LNCaP clone FGC (cell line): ENCODE measurements at regions not wholly inside any gene's neighbourhood (a gene's known extent, or its start where the extent isn't known, plus 50 kb on each side); places are given as distances from the start of the nearest gene placed in this dataset.

Experiments used
- DNase-seq: peaks from one replicate; pipeline ENCODE4 v3.0.0-alpha.2; 2011; ENCODE audit warnings: low read depth
- H3K4me3 ChIP-seq: 2 replicates; pipeline ENCODE4 v1.5.1; 2011; ENCODE audit warnings: mild to moderate bottlenecking, low read depth, low read length, control low read depth
- TF ChIP-seq, protein P1 (sequence below): IDR thresholded peaks from 2 replicates; pipeline ENCODE4 v1.5.1; 2012; ENCODE audit warnings: mild to moderate bottlenecking; ENCODE audit not compliant: control insufficient read depth, insufficient read depth; ENCODE audit errors: extremely low read depth

DNA sequence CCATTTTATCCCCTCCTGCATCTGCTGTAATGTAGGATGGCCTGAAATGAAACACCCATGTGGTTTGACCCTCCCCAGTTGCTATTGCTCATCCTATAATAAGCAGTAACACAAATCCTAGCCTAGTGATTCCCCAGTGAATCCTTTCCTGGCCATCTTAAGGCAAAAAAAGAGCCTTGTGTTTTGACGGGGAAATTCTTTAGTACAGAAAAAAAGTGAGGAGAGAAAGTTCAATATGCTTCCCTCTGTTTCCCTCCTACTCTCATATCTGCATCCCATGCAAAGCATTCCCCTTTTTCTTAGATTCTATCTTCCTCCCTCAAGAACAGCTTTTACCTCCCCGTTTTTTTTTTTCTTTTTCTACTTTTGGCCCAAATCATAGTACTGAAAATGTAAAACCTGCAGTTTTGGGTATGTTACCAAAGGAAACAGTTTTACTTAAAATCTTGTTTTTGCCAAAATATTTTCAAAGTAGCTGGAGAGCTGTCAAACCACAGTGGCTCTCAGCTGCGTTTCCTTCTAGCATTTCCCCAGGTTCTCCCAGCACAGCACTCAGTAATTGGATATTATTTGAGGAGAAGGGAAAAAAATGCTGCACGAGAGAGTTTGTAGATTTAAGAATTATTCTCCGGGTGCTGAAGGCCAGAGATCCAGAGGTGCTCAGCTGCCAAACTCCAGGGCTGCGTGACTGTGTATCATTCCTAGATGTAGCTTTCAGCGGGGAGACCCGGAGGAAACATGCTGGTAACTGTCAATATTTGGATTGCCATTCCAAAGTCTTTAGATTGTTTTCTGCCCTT is 321.4 kb downstream of the NPR3 start:
- DNase-seq: no peak
- TF ChIP-seq, protein P1, sequence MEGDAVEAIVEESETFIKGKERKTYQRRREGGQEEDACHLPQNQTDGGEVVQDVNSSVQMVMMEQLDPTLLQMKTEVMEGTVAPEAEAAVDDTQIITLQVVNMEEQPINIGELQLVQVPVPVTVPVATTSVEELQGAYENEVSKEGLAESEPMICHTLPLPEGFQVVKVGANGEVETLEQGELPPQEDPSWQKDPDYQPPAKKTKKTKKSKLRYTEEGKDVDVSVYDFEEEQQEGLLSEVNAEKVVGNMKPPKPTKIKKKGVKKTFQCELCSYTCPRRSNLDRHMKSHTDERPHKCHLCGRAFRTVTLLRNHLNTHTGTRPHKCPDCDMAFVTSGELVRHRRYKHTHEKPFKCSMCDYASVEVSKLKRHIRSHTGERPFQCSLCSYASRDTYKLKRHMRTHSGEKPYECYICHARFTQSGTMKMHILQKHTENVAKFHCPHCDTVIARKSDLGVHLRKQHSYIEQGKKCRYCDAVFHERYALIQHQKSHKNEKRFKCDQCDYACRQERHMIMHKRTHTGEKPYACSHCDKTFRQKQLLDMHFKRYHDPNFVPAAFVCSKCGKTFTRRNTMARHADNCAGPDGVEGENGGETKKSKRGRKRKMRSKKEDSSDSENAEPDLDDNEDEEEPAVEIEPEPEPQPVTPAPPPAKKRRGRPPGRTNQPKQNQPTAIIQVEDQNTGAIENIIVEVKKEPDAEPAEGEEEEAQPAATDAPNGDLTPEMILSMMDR: no peak
- H3K4me3 ChIP-seq: no peak overlapping the region

DNA sequence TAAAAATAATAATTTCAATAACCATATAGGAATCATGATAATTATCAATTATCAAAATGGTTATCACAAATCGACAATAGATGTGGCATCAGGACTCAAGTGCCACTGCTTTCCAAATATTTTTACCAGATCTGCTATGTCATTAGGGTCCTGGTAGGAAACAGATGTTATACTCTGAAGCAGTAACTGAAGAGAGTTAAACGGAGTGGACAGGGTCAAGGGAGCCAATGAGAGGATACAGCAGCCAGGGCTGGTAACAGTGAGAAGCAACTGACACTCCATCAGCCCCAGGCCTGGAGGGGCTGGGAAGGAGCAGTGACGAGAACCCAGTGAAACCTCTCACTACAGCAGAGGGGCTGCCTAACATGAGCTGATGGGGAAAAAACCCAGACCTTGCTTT is 322.4 kb downstream of the NPR3 start:
- no peak for DNase-seq
- TF ChIP-seq, protein P1: no peak
- H3K4me3 ChIP-seq: no peak overlapping the region

DNA sequence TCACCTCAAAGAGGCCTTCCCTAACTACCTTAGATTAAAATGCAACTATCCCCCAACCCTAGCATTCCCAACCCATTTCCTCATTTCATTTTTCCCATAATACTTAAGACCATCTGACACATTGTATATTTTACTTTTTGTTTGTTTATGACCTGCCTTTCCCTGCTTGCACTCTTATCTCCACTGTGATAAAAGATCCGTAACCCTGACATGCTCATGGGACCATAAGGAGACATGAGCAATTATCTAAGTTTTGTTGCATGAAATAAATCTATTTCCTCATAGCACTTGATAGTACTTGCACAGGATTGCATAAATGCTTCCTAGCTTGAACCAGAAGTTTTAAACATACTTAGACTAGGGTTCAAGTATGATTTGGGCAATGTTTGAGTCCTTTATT is 323.7 kb downstream of the NPR3 start:
- no peak for DNase-seq
- H3K4me3 ChIP-seq: no peak overlapping the region
- TF ChIP-seq, protein P1: no peak

DNA sequence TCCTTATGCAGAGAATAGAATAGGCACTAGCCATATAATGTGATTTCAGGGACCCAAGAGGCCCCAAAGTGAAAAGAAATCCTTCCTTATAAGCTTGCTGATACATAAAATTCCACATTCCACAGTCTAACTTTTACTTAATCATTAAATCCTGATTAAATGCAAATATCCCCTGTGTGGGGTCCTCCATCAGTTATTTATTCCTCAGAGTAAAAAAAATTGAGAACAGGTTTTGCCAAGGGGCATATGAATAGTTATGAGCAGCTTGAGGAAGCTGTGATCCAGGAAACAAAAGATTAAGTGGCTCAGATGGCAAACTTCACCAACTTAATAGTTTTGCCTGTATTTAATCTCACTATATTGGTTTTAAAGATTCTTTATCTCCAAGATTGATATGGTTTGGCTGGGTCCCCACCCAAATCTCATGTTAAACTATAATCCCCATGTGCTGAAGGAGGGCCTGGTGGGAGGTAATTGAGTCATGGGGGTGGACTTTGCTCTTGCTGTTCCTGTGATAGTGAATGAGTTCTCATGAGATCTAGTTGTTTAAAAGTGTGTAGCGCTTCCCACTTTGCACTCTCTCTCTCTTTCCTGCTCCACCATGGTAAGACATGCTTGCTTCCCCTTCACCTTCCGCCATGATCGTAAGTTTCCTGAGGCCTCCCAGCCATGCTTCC is 324.9 kb downstream of the NPR3 start:
- DNase-seq: no peak
- TF ChIP-seq, protein P1: no peak
- no peak overlapping the region for H3K4me3 ChIP-seq

DNA sequence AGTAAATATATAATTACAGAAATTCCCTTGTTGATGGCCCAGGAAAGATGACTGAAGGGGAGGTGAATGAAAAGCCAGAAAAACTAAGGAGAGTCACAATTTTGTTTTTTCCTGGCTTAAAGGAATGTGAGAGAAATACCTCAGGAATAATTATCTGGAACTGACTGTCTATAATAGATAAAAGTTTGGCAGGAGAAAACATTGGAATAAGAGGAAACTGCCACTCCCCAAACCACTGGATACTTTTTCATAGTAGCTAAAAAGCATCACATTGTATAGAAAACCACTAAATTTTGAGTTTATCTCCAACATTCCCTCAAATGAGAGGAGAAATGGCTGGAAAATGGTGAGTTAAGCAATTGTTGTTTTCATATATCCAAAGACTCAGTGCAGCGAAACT is 326.0 kb downstream of the NPR3 start:
- no peak overlapping the region for H3K4me3 ChIP-seq
- TF ChIP-seq, protein P1: no peak
- DNase-seq: no peak

DNA sequence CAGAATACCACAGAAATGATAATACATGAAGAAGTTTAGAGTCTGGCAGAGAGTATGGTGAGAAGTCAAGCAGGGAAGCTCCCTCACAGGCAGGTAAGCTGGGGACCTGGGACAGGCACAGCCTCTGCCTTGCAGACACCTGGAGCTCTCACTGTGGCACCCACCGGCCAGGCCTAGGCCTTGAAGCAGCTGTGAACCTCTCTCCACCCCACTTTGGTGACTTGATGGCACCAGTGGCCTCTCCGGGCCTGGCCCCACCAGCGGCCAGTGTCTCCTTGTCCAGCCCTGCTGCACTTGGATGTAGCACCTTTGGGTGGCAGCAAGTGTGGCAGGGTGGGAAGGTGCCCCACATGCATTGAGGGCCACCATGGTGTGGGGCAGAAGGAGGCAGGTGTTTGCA is 330.5 kb downstream of the NPR3 start:
- no peak for DNase-seq
- no peak overlapping the region for H3K4me3 ChIP-seq
- TF ChIP-seq, protein P1: no peak

DNA sequence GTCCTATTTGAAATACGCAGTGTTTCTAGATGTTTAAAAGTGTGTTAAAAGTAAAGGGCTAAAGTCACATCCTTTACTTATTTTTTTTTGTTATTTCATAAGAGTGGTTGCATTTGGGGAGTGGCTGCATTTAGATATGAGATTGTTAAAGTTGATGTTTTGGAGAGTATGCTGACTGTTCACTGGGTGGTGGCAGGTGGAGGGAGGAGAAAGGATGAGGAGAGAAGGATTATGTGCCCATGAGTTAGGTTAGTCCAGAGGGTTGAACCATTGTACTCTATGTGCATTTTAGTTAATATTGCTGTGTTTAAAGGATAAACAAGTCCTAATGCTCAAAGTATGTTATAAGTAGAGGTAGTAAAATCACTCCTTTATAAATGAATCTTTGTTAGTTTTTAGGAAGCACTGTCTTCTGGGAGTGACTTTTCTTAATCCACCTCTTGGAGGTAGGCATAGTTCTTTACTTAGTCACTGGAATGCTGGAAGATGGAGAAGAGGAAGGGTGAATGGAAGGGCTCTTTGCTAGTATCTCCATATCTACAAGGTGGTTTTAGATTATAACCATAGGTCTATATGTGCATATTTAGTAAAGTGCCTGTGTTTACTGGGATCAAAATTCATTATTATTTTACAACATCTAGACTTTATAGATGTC is 332.3 kb downstream of the NPR3 start:
- TF ChIP-seq, protein P1: no peak
- DNase-seq: no peak
- H3K4me3 ChIP-seq: no peak overlapping the region
